ENCODE measurements at regions not wholly inside any gene's neighbourhood (a gene's known extent, or its start where the extent isn't known, plus 50 kb on each side); places are given as distances from the start of the nearest gene placed in this dataset.

- 64 to 66% methylated on average over 5 of the region's 5 CpGs for WGBS, 2 experiments (ENCODE audit: low coverage in 1 of 2, low lambda C conversion rate in 2 of 2, missing lambda C conversion rate in 2 of 2)
- Histone ChIP-seq H3F3A (ENCODE audit: insufficient read depth) (no peaks in the 10 kb centered on the region), H2AFZ (no peak overlapping the region), H3K36me3 (ENCODE audit: low read depth) (no peaks in the 10 kb centered on the region), H3K4me1 (ENCODE audit: insufficient read depth) (no peaks in the 10 kb centered on the region), H3K9me3 (ENCODE audit: low read depth) (no peaks in the 10 kb centered on the region), H3K9me2 (ENCODE audit: insufficient read depth) (no peaks in the 10 kb centered on the region), H3K27ac (no peak overlapping the region), H4K20me1 (ENCODE audit: insufficient read depth) (no peaks in the 10 kb centered on the region), H3K4me3 (no peak overlapping the region), H3K27me3 (replicated peaks; ENCODE audit: insufficient read depth) (peaks cover 33% of the 10 kb centered on the region), H3K9ac (no peak overlapping the region), H3K79me2 (ENCODE audit: insufficient read depth) (no peaks in the 10 kb centered on the region), H3K4me2 (ENCODE audit: unreplicated experiment) (no peak overlapping the region)
- in situ Hi-C loops (cut with MboI): no loop called here
- TF ChIP-seq EZH2 (IDR thresholded peaks at IDR 0.05; ENCODE audit: insufficient read depth, poor library complexity, severe bottlenecking): no peak
- no peak for TF ChIP-seq EZH2phosphoT487 (IDR thresholded peaks at IDR 0.05; ENCODE audit: insufficient read depth, low read depth)
- DNase-seq: no peak
Observed at GRCh38 chr11:120021978-120022377, 115.9 kb downstream of the TRIM29 start.

GRCh38 chr11:120021391-120021953, 116.4 kb downstream of the TRIM29 start:
- no peak for TF ChIP-seq EZH2 (IDR thresholded peaks at IDR 0.05; ENCODE audit: insufficient read depth, poor library complexity, severe bottlenecking)
- no peak for TF ChIP-seq EZH2phosphoT487 (IDR thresholded peaks at IDR 0.05; ENCODE audit: insufficient read depth, low read depth)
- H3K9me2 ChIP-seq (ENCODE audit: insufficient read depth): no peaks in the 10 kb centered on the region
- no peaks in the 10 kb centered on the region for H3K79me2 ChIP-seq (ENCODE audit: insufficient read depth)
- no peaks in the 10 kb centered on the region for H3K4me1 ChIP-seq (ENCODE audit: insufficient read depth)
- 51 to 52% methylated on average over 7 of the region's 7 CpGs for WGBS, 2 experiments (ENCODE audit: low coverage in 1 of 2, low lambda C conversion rate in 2 of 2, missing lambda C conversion rate in 2 of 2)
- DNase-seq: no peak
- no peak overlapping the region for H2AFZ ChIP-seq
- H4K20me1 ChIP-seq (ENCODE audit: insufficient read depth): no peaks in the 10 kb centered on the region
- H3K27me3 ChIP-seq (replicated peaks; ENCODE audit: insufficient read depth): peaks cover 35% of the 10 kb centered on the region
- H3F3A ChIP-seq (ENCODE audit: insufficient read depth): no peaks in the 10 kb centered on the region
- no peaks in the 10 kb centered on the region for H3K9me3 ChIP-seq (ENCODE audit: low read depth)
- H3K27ac ChIP-seq: no peak overlapping the region
- no peak overlapping the region for H3K9ac ChIP-seq
- in situ Hi-C loops (cut with MboI): no loop called here
- no peak overlapping the region for H3K4me3 ChIP-seq
- no peaks in the 10 kb centered on the region for H3K36me3 ChIP-seq (ENCODE audit: low read depth)
- no peak overlapping the region for H3K4me2 ChIP-seq (ENCODE audit: unreplicated experiment)

- Histone ChIP-seq H3K9me3 (ENCODE audit: low read depth) (no peaks in the 10 kb centered on the region), H3K4me1 (ENCODE audit: insufficient read depth) (no peaks in the 10 kb centered on the region), H3K36me3 (ENCODE audit: low read depth) (no peaks in the 10 kb centered on the region), H3K79me2 (ENCODE audit: insufficient read depth) (no peaks in the 10 kb centered on the region), H3K4me3 (no peak overlapping the region), H3K27ac (no peak overlapping the region), H3K4me2 (ENCODE audit: unreplicated experiment) (no peak overlapping the region), H3K9ac (no peak overlapping the region), H3F3A (ENCODE audit: insufficient read depth) (no peaks in the 10 kb centered on the region), H2AFZ (no peak overlapping the region), H3K27me3 (replicated peaks; ENCODE audit: insufficient read depth) (peaks cover 39% of the 10 kb centered on the region), H4K20me1 (ENCODE audit: insufficient read depth) (no peaks in the 10 kb centered on the region), H3K9me2 (ENCODE audit: insufficient read depth) (no peaks in the 10 kb centered on the region)
- TF ChIP-seq EZH2 (IDR thresholded peaks at IDR 0.05; ENCODE audit: insufficient read depth, poor library complexity, severe bottlenecking): no peak
- no peak for TF ChIP-seq EZH2phosphoT487 (IDR thresholded peaks at IDR 0.05; ENCODE audit: insufficient read depth, low read depth)
- DNase-seq: no peak
- in situ Hi-C loops (cut with MboI): no loop called here
- 58 to 71% methylated on average over 2 of the region's 2 CpGs for WGBS, 2 experiments (ENCODE audit: low coverage in 1 of 2, low lambda C conversion rate in 2 of 2, missing lambda C conversion rate in 2 of 2)
Observed at GRCh38 chr11:120020981-120021380, 116.9 kb downstream of the TRIM29 start.

GRCh38 chr11:120020486-120020885, 117.4 kb downstream of the TRIM29 start:
- Histone ChIP-seq H3K4me2 (ENCODE audit: unreplicated experiment) (no peak overlapping the region), H2AFZ (no peak overlapping the region), H3F3A (ENCODE audit: insufficient read depth) (no peaks in the 10 kb centered on the region), H4K20me1 (ENCODE audit: insufficient read depth) (no peaks in the 10 kb centered on the region), H3K27me3 (replicated peaks; ENCODE audit: insufficient read depth) (peaks cover 43% of the 10 kb centered on the region), H3K9me2 (ENCODE audit: insufficient read depth) (no peaks in the 10 kb centered on the region), H3K9ac (no peak overlapping the region), H3K9me3 (ENCODE audit: low read depth) (no peaks in the 10 kb centered on the region), H3K27ac (no peak overlapping the region), H3K4me1 (ENCODE audit: insufficient read depth) (no peaks in the 10 kb centered on the region), H3K4me3 (no peak overlapping the region), H3K36me3 (ENCODE audit: low read depth) (no peaks in the 10 kb centered on the region), H3K79me2 (ENCODE audit: insufficient read depth) (no peaks in the 10 kb centered on the region)
- DNase-seq: no peak
- TF ChIP-seq EZH2phosphoT487 (IDR thresholded peaks at IDR 0.05; ENCODE audit: insufficient read depth, low read depth) (no peak), EZH2 (IDR thresholded peaks at IDR 0.05; ENCODE audit: insufficient read depth, poor library complexity, severe bottlenecking) (no peak)
- WGBS, 2 experiments (ENCODE audit: low coverage in 1 of 2, low lambda C conversion rate in 2 of 2, missing lambda C conversion rate in 2 of 2): 34 to 46% methylated on average over 4 of the region's 4 CpGs
- in situ Hi-C loops (cut with MboI): no loop called here

- Histone ChIP-seq H2AFZ (no peak overlapping the region), H3K9me2 (ENCODE audit: insufficient read depth) (no peaks in the 10 kb centered on the region), H3K4me3 (no peak overlapping the region), H3K36me3 (ENCODE audit: low read depth) (no peaks in the 10 kb centered on the region), H3K79me2 (ENCODE audit: insufficient read depth) (no peaks in the 10 kb centered on the region), H3F3A (ENCODE audit: insufficient read depth) (no peaks in the 10 kb centered on the region), H3K9me3 (ENCODE audit: low read depth) (no peaks in the 10 kb centered on the region), H3K4me1 (ENCODE audit: insufficient read depth) (no peaks in the 10 kb centered on the region), H3K27ac (no peak overlapping the region), H4K20me1 (ENCODE audit: insufficient read depth) (no peaks in the 10 kb centered on the region), H3K27me3 (replicated peaks; ENCODE audit: insufficient read depth) (peaks cover 54% of the 10 kb centered on the region), H3K9ac (no peak overlapping the region), H3K4me2 (ENCODE audit: unreplicated experiment) (no peak overlapping the region)
- TF ChIP-seq EZH2 (IDR thresholded peaks at IDR 0.05; ENCODE audit: insufficient read depth, poor library complexity, severe bottlenecking) (no peak), EZH2phosphoT487 (IDR thresholded peaks at IDR 0.05; ENCODE audit: insufficient read depth, low read depth) (no peak)
- no peak for DNase-seq
- WGBS, 2 experiments (ENCODE audit: low coverage in 1 of 2, low lambda C conversion rate in 2 of 2, missing lambda C conversion rate in 2 of 2): 85 to 92% methylated on average over 5 of the region's 5 CpGs
- in situ Hi-C loops (cut with MboI): no loop called here
Observed at GRCh38 chr11:120019191-120019590, 118.7 kb downstream of the TRIM29 start.

Measured in GM23248 (cell line).